ENCODE measurements at regions not wholly inside any gene's neighbourhood (a gene's known extent, or its start where the extent isn't known, plus 50 kb on each side); places are given as distances from the start of the nearest gene placed in this dataset.

GRCh38 chr3:71973274-71974030 lies 188.5 kb upstream of the PROK2 start (continued):
- TF ChIP-seq HDAC2 (IDR thresholded peaks at IDR 0.05; ENCODE audit: borderline replicate concordance in 1 of 2, low read depth in 2 of 2, low read length in 2 of 2) (no peak), CTBP2 (IDR thresholded peaks at IDR 0.05; ENCODE audit: borderline replicate concordance, insufficient read depth, insufficient read length, low read length) (no peak), GTF2F1 (IDR thresholded peaks at IDR 0.05; ENCODE audit: borderline replicate concordance, low read depth, low read length) (no peak), CHD2 (IDR thresholded peaks at IDR 0.05; ENCODE audit: low read length) (no peak), SAP30 (IDR thresholded peaks at IDR 0.05; ENCODE audit: insufficient read depth, insufficient replicate concordance, low read length) (no peak), EP300 (IDR thresholded peaks at IDR 0.05; ENCODE audit: borderline replicate concordance in 1 of 2, low read depth in 2 of 2, low read length in 2 of 2) (no peak), JUN (IDR thresholded peaks at IDR 0.05; ENCODE audit: low read depth, low read length) (no peak), MAFK (IDR thresholded peaks at IDR 0.05; ENCODE audit: low read depth, low read length) (no peak)

All from H1 (cell line).